ENCODE measurements at regions not wholly inside any gene's neighbourhood (a gene's known extent, or its start where the extent isn't known, plus 50 kb on each side); places are given as distances from the start of the nearest gene placed in this dataset.

DNA sequence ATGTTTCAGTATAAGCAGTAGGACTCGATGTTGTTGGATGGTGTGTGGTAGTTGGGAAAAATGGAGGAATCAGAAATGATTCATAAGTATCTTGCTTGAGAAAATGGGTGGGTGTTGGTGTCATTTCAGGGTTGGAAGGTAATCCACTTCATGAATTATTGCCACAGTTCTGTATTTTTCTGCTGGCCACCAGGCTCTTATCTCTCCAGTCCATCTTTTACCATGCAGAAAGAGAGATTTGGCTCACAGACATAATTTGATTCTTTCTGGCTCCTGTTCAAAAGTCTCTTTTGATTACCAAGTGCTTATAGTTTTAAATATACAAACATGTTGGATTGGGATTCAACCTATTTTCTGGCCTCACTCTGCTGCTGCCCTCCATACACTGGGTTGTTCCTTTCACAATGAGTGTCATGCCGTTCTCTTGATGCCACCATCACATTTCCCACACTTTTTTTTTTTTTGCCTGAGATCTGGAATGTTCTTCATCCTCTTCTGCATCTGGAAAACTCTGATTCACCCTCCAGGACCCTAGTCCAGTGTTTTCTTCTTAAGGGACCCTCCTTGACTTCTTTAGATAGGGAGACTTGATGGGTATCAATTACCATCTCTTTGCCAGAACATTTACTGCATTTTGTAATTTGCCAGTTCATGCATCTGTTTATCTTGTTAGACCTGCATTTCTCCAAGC is 69.4 kb upstream of the GAP43 start:
- Mint-ChIP-seq H3K36me3 (ENCODE audit: low read depth) (no peaks in the 10 kb centered on the region), H3K27ac (no peak overlapping the region), H3K4me3 (no peak overlapping the region), H3K27me3 (peaks cover 36% of the 10 kb centered on the region), H3K4me1 (no peaks in the 10 kb centered on the region)
- no peak for DNase-seq
- H3K9me3 ChIP-seq (ENCODE audit: control insufficient read depth, low read length, poor library complexity, severe bottlenecking): no peaks in the 10 kb centered on the region
- ATAC-seq: no peak

DNA sequence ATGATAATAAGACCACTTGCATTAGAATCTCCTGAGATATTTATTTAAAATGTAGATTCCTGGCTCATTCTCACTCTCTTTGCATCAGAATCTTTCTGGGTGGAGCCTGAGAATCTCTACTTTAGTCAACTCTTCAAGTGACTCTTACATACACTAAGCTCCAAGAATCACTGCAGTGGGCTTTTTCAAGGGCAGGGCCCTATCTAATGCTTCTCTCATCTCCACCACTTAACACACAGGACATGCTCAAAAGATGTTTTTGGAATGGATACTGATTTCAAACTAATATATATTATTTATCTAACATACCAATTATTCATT is 68.9 kb upstream of the GAP43 start:
- ATAC-seq (no peak), DNase-seq (no peak)
- H3K4me3 Mint-ChIP-seq: no peak overlapping the region

DNA sequence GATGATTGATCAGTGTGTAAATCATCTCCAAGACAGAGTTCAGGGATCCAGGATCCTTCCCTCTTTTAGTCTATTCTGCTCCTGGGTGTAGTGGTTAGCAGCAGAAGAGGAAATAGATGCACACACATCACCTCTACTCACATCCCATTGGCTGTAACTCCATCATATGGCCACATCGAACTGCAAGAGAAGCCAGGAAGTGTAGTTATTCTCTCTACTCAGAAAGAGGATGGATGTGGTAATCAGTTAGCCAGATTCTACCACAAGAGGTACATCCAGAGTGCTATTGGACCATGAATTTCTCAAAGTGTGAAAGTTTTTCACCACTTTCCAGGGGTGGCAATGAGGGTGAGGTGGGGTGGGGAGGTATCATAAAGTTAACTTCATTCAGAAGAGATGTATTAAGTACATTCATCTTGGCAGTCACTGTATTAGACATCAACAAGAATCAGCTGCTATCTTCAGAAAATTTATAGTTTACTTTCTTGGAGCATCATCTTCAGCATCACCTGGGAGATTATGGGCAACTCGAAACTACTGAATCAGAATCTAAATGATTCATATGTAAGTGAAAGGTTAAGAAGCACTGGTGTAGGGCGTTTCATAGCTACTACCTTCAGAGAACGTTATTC is 60.6 kb upstream of the GAP43 start:
- H3K27ac Mint-ChIP-seq: no peak overlapping the region
- no peaks in the 10 kb centered on the region for H3K9me3 ChIP-seq (ENCODE audit: control insufficient read depth, low read length, poor library complexity, severe bottlenecking)
- peaks cover 29% of the 10 kb centered on the region for H3K27me3 Mint-ChIP-seq
- ATAC-seq: no peak
- no peak for DNase-seq
- peaks cover 6% of the 10 kb centered on the region for H3K4me1 Mint-ChIP-seq
- peaks cover 3% of the 10 kb centered on the region for H3K36me3 Mint-ChIP-seq (ENCODE audit: low read depth)
- no peak overlapping the region for H3K4me3 Mint-ChIP-seq

More for the DNA sequence above, 68.9 kb upstream of the GAP43 start:
- H3K36me3 Mint-ChIP-seq (ENCODE audit: low read depth): no peaks in the 10 kb centered on the region
- H3K9me3 ChIP-seq (ENCODE audit: control insufficient read depth, low read length, poor library complexity, severe bottlenecking): no peaks in the 10 kb centered on the region
- H3K27ac Mint-ChIP-seq: no peak overlapping the region
- no peaks in the 10 kb centered on the region for H3K4me1 Mint-ChIP-seq
- H3K27me3 Mint-ChIP-seq: peaks cover 38% of the 10 kb centered on the region

DNA sequence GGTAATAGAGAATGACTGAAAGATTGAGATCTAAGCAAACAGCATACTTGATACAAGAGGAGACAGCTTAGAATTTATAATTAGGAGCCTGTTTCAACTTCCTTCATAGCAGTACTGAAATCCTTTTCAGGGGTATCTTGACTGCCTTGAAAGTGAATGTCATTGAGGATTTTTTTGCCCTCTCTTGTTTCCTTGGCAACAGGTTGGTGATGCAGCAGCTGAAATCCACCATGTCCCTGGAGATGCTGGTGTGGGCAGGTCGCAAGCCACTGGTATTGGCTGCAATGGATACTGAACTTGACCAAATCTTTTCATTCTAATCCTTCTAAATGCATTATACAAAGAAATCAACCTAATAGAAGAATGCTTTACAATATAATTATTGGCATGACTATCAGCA is 59.3 kb upstream of the GAP43 start:
- Mint-ChIP-seq H3K4me1 (peaks cover 6% of the 10 kb centered on the region), H3K4me3 (no peak overlapping the region), H3K36me3 (ENCODE audit: low read depth) (peaks cover 3% of the 10 kb centered on the region), H3K27me3 (peaks cover 29% of the 10 kb centered on the region), H3K27ac (no peak overlapping the region)
- DNase-seq (no peak), ATAC-seq (no peak)
- H3K9me3 ChIP-seq (ENCODE audit: control insufficient read depth, low read length, poor library complexity, severe bottlenecking): no peaks in the 10 kb centered on the region

DNA sequence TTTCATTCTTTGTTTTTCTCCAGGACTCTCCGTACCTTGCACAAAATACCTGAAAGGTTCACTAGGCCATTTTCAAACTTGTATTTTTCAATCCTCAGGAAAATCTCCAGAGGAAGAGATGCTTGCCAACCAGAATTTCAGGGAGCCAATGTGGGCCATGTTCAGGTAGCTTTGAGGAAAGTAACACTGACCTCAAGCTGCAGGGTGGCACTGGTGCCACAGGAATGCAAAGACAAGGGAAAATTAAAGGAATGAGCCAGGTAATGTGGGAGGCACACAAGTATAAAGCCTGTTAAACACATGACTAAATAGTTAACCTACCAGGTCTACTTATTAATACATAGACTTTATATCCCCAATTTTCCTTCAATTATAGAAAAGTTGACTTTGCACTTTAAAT is 51.9 kb upstream of the GAP43 start:
- H3K36me3 Mint-ChIP-seq (ENCODE audit: low read depth): peaks cover 3% of the 10 kb centered on the region
- DNase-seq (no peak), ATAC-seq (no peak)
- H3K4me3 Mint-ChIP-seq: no peak overlapping the region
- H3K27ac Mint-ChIP-seq: no peak overlapping the region
- no peaks in the 10 kb centered on the region for H3K9me3 ChIP-seq (ENCODE audit: control insufficient read depth, low read length, poor library complexity, severe bottlenecking)
- H3K4me1 Mint-ChIP-seq: no peaks in the 10 kb centered on the region
- H3K27me3 Mint-ChIP-seq: peaks cover 14% of the 10 kb centered on the region
